GM12873 (cell line): ENCODE measurements at regions not wholly inside any gene's neighbourhood (a gene's known extent, or its start where the extent isn't known, plus 50 kb on each side); places are given as distances from the start of the nearest gene placed in this dataset.

ENCODE experiments used
- CTCF ChIP-seq: IDR thresholded peaks from 2 replicates; pipeline ENCODE4 v1.5.1; 2012; ENCODE audit warnings: low read depth, mild to moderate bottlenecking, moderate library complexity, low read length, control low read depth; ENCODE audit not compliant: insufficient read depth; ENCODE audit errors: missing control alignments

- TF ChIP-seq CTCF = no peak
Measured at GRCh38 chr9:3578786-3579185, 53.0 kb upstream of the RFX3 start.

GRCh38 chr9:3576328-3576727 lies 50.5 kb upstream of the RFX3 start:
- no peak for TF ChIP-seq CTCF

- TF ChIP-seq CTCF = no peak
Measured at GRCh38 chr9:3575821-3576220, 50.0 kb upstream of the RFX3 start.
